Spleen (tissue), 7 donors: ENCODE measurements at regions not wholly inside any gene's neighbourhood (a gene's known extent, or its start where the extent isn't known, plus 50 kb on each side); places are given as distances from the start of the nearest gene placed in this dataset.

ENCODE experiments used
- POLR2A ChIP-seq, 3 donors: fragments of 450-650 bp; IDR thresholded peaks; one replicate each; pipeline ENCODE4 v1.5.1; 2017; ENCODE audit warnings: antibody characterized with exemption in 3 of 3, mild to moderate bottlenecking in 1 of 3
- POLR2AphosphoS5 ChIP-seq, 3 donors: sonication (generic); formaldehyde crosslinking; IDR thresholded peaks; one replicate each; pipeline ENCODE4 v1.5.1; 2017; ENCODE audit warnings: antibody characterized with exemption in 3 of 3
- TF ChIP-seq, protein P1 (sequence below), 11 experiments: fragments of 200-600 bp in 7 of 11; fragments of 450-650 bp in 4 of 11; sonication (generic) in 4 of 11; IDR thresholded peaks in 8 of 11; conservative IDR thresholded peaks in 3 of 11; 1 replicate in 7 of 11; 2 replicates in 4 of 11; pipeline versions ENCODE4 v1.4.0 to v1.8.0; 2016 to 2021; ENCODE audit warnings: antibody characterized with exemption in 11 of 11, inconsistent platforms in 4 of 11, mild to moderate bottlenecking in 1 of 11
- donor health status: DM: no; HTN: no; CAD: no; lungs with moderate emphysema.
- donor health status: DM: no; HTN: no; CAD: no.
- donor health status: DM: no; HTN: no; CAD: no.

- TF ChIP-seq POLR2A (IDR thresholded peaks at IDR 0.05) (no peak), POLR2AphosphoS5 (IDR thresholded peaks at IDR 0.05) (no peak)
- TF ChIP-seq, protein P1, sequence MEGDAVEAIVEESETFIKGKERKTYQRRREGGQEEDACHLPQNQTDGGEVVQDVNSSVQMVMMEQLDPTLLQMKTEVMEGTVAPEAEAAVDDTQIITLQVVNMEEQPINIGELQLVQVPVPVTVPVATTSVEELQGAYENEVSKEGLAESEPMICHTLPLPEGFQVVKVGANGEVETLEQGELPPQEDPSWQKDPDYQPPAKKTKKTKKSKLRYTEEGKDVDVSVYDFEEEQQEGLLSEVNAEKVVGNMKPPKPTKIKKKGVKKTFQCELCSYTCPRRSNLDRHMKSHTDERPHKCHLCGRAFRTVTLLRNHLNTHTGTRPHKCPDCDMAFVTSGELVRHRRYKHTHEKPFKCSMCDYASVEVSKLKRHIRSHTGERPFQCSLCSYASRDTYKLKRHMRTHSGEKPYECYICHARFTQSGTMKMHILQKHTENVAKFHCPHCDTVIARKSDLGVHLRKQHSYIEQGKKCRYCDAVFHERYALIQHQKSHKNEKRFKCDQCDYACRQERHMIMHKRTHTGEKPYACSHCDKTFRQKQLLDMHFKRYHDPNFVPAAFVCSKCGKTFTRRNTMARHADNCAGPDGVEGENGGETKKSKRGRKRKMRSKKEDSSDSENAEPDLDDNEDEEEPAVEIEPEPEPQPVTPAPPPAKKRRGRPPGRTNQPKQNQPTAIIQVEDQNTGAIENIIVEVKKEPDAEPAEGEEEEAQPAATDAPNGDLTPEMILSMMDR (IDR thresholded peaks at IDR 0.05 in 8 of 11, conservative IDR thresholded peaks at IDR 0.05 in 3 of 11): no peak
Measured at GRCh38 chr1:82453511-82454185, 652.9 kb downstream of the ADGRL2 start.
